SK-N-MC (cell line): ENCODE measurements at regions not wholly inside any gene's neighbourhood (a gene's known extent, or its start where the extent isn't known, plus 50 kb on each side); places are given as distances from the start of the nearest gene placed in this dataset.

Source experiments
- DNase-seq: peaks from one replicate; pipeline ENCODE4 v3.0.0-alpha.2; 2011; ENCODE audit warnings: low read depth, low spot score
- H3K27ac ChIP-seq: fragments of 200-600 bp; sonication (generic); 2 replicates; pipeline ENCODE4 v1.5.1; 2016; ENCODE audit warnings: mixed run types
- H3K36me3 ChIP-seq: fragments of 200-600 bp; sonication (generic); 2 replicates; pipeline ENCODE4 v1.6.1; 2017; ENCODE audit warnings: antibody characterized with exemption, low read length, mixed read lengths; ENCODE audit not compliant: insufficient read depth
- H3K4me3 ChIP-seq: fragments of 200-600 bp; sonication (generic); 2 replicates; pipeline ENCODE4 v1.5.1; 2016
- H3K9ac ChIP-seq: fragments of 200-600 bp; sonication (generic); 2 replicates; pipeline ENCODE4 v1.8.0; 2017; ENCODE audit warnings: mixed run types, mixed read lengths; ENCODE audit not compliant: insufficient read length
- H3K9me3 ChIP-seq: fragments of 200-600 bp; sonication (generic); 2 replicates; pipeline ENCODE4 v1.6.1; 2017; ENCODE audit warnings: low read depth, mild to moderate bottlenecking, antibody characterized with exemption, low read length, moderate library complexity, mixed read lengths
- EZH2 ChIP-seq: fragments of 200-600 bp; sonication (generic); IDR thresholded peaks from one replicate; pipeline ENCODE4 v1.6.1; 2017; ENCODE audit warnings: antibody characterized with exemption
- FOXP2 ChIP-seq: optimal IDR thresholded peaks from 2 replicates; pipeline ENCODE3; 2011; ENCODE audit warnings: mild to moderate bottlenecking, moderate library complexity; ENCODE audit not compliant: insufficient read depth; ENCODE audit errors: extremely low read length, control extremely low read depth
- POLR2AphosphoS5 ChIP-seq: IDR thresholded peaks from 2 replicates; pipeline ENCODE4 v1.6.1; 2012; ENCODE audit warnings: mild to moderate bottlenecking, low read depth, low read length, borderline replicate concordance

DNA sequence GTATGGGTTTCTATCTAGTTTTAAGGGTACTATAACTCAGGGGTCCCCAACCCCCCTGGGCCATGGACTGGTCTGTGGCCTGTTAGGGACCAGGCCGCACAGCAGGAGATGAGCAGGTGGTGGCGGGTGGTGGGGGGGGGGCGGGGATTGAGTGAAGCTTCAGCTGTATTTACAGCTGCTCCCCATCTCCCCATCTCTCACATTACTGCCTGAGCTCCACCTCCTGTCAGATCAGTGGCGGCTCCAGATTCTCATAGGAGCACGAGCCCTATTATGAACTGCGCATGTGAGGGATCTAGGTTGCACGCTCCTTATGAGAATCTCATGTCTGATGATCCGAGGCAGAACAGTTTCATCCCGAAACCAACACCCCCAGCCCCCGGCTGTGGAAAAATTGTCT is 95.1 kb upstream of the SLC45A1 start:
- TF ChIP-seq FOXP2 (no peak), POLR2AphosphoS5 (no peak), EZH2 (no peak)
- H3K27ac ChIP-seq, result no peak overlapping the region
- H3K4me3 ChIP-seq, result no peak overlapping the region
- H3K9me3 ChIP-seq, result no peaks in the 10 kb centered on the region
- DNase-seq, result no peak
- H3K36me3 ChIP-seq, result no peaks in the 10 kb centered on the region
- H3K9ac ChIP-seq, result no peak overlapping the region

GRCh38 chr1:8219530-8219929 is 98.4 kb upstream of the SLC45A1 start:
- no peak for DNase-seq
- Histone ChIP-seq H3K27ac (no peak overlapping the region), H3K9me3 (no peaks in the 10 kb centered on the region), H3K4me3 (no peak overlapping the region), H3K9ac (no peak overlapping the region), H3K36me3 (no peaks in the 10 kb centered on the region)
- TF ChIP-seq EZH2 (no peak), POLR2AphosphoS5 (no peak), FOXP2 (no peak)

- no peak overlapping the region for H3K4me3 ChIP-seq
- H3K36me3 ChIP-seq, result no peaks in the 10 kb centered on the region
- no peak overlapping the region for H3K27ac ChIP-seq
- H3K9me3 ChIP-seq, result no peaks in the 10 kb centered on the region
- TF ChIP-seq EZH2 (no peak), POLR2AphosphoS5 (no peak), FOXP2 (no peak)
- no peak overlapping the region for H3K9ac ChIP-seq
- no peak for DNase-seq
These were observed 99.4 kb upstream of the SLC45A1 start for GRCh38 chr1:8218351-8219092.

- no peak overlapping the region for H3K27ac ChIP-seq
These were observed 100.1 kb upstream of the SLC45A1 start for GRCh38 chr1:8217809-8218208.

DNA sequence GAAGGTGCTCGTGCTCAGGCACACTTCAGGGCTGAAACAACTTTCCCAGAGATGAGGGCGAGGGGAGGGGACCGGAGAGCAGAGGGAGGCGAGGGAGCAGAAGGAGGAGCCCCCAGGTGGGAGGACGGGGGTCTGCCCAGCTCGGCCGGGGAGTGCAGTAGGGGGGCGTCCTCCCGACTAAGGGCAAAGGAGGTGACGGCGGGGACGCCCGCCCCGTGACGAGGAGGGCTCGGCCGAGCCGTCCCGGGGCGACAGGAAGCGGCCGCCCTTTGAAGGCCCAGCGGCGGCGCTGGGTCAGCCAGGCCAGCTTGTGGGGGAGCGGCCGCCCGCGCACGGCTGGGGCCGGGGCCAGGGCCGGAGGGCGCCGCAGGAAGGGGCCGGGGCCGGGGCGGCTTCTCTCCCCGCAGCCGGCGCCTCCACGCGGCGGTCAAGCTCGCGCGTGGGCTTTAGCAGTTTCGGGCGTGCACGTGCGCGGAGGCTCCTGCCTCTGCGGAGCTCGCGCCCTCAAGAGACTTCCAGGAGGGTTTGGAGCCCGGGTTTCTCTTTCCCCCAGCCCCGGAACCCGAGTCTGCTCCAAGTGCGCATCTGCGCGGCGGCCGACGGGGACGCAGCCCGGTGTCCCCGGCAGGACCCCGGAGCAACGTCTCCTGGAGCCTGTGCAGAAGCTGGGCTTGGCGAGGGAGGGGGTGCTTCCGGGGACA is 100.8 kb upstream of the SLC45A1 start:
- Histone ChIP-seq H3K9me3 (no peaks in the 10 kb centered on the region), H3K27ac (no peak overlapping the region), H3K9ac (no peak overlapping the region), H3K36me3 (no peaks in the 10 kb centered on the region), H3K4me3 (no peak overlapping the region)
- TF ChIP-seq POLR2AphosphoS5 (no peak), EZH2 (no peak), FOXP2 (no peak)
- no peak for DNase-seq

More at GRCh38 chr1:8217809-8218208, 100.1 kb upstream of the SLC45A1 start:
- Histone ChIP-seq H3K36me3 (no peaks in the 10 kb centered on the region), H3K4me3 (no peak overlapping the region), H3K9me3 (no peaks in the 10 kb centered on the region), H3K9ac (no peak overlapping the region)
- no peak for DNase-seq
- TF ChIP-seq EZH2 (no peak), FOXP2 (no peak), POLR2AphosphoS5 (no peak)

- TF ChIP-seq EZH2, result no peak
- TF ChIP-seq POLR2AphosphoS5, result no peak
- no peak for TF ChIP-seq FOXP2
- Histone ChIP-seq H3K9ac (no peak overlapping the region), H3K27ac (no peak overlapping the region), H3K9me3 (no peaks in the 10 kb centered on the region), H3K4me3 (no peak overlapping the region), H3K36me3 (no peaks in the 10 kb centered on the region)
- no peak for DNase-seq
These were observed 101.9 kb upstream of the SLC45A1 start for GRCh38 chr1:8216005-8216404.

GRCh38 chr1:8214501-8215173 is 103.3 kb upstream of the SLC45A1 start:
- DNase-seq, result no peak
- Histone ChIP-seq H3K36me3 (no peaks in the 10 kb centered on the region), H3K27ac (no peak overlapping the region), H3K4me3 (no peak overlapping the region), H3K9me3 (no peaks in the 10 kb centered on the region), H3K9ac (no peak overlapping the region)
- TF ChIP-seq POLR2AphosphoS5 (no peak), FOXP2 (no peak), EZH2 (no peak)

DNA sequence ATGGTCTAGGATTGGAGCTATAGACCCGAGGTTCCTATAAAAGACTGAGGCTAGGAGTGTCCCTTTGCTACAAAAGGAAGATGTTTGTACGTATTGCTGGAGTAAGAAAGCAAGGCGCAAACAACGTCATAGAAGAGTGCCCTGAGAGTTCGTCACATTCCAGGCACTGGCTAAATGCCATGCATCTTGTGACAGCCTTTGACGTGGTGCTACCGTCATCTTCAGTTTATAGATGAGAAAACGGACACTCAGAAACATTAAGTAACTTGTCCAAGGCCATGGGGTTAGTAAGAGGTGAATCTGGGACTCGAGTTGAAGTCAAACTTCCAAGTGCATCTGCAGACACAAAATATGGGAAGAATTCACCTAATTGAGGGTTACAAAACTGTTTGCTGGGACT is 104.2 kb upstream of the SLC45A1 start:
- Histone ChIP-seq H3K27ac (no peak overlapping the region), H3K9ac (no peak overlapping the region), H3K4me3 (no peak overlapping the region), H3K9me3 (no peaks in the 10 kb centered on the region), H3K36me3 (no peaks in the 10 kb centered on the region)
- TF ChIP-seq FOXP2 (no peak), POLR2AphosphoS5 (no peak), EZH2 (no peak)
- no peak for DNase-seq
